ENCODE measurements at regions not wholly inside any gene's neighbourhood (a gene's known extent, or its start where the extent isn't known, plus 50 kb on each side); places are given as distances from the start of the nearest gene placed in this dataset.

DNA sequence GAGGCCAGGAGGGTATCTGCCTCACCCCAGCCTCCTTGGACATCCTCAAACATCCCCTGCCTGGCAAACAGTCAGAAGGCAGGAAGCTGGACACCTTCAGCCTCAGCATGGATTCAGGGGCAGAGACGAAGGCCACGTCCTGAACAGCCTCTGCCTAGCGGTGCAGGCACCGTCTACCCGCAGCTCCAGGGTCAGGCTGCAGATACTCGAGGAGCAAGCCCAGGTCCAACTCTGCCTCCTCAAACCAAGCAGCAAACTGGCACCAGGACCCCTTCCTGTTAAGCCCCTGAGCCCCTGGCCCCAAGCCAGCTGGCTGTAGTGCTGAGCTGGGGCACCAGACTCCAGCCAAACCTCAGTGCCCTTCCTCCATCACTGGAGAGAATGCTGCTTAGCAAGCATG, 494.7 kb downstream of the NPHP4 start:
- no peak for DNase-seq (ENCODE audit: low spot score in 2 of 2)
- Histone ChIP-seq H3K9me3 (no peaks in the 10 kb centered on the region), H3K27me3 (no peaks in the 10 kb centered on the region), H3K36me3 (no peaks in the 10 kb centered on the region), H3K4me1 (peaks cover 0 to under 1% of the 10 kb centered on the region in 2 donors), H3K4me3 (no peak overlapping the region), H3K27ac (no peak overlapping the region)
- TF ChIP-seq, protein P1, sequence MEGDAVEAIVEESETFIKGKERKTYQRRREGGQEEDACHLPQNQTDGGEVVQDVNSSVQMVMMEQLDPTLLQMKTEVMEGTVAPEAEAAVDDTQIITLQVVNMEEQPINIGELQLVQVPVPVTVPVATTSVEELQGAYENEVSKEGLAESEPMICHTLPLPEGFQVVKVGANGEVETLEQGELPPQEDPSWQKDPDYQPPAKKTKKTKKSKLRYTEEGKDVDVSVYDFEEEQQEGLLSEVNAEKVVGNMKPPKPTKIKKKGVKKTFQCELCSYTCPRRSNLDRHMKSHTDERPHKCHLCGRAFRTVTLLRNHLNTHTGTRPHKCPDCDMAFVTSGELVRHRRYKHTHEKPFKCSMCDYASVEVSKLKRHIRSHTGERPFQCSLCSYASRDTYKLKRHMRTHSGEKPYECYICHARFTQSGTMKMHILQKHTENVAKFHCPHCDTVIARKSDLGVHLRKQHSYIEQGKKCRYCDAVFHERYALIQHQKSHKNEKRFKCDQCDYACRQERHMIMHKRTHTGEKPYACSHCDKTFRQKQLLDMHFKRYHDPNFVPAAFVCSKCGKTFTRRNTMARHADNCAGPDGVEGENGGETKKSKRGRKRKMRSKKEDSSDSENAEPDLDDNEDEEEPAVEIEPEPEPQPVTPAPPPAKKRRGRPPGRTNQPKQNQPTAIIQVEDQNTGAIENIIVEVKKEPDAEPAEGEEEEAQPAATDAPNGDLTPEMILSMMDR (IDR thresholded peaks at IDR 0.05) = no peak
- intact Hi-C loops (cut with DNase I) = no loop called here

DNA sequence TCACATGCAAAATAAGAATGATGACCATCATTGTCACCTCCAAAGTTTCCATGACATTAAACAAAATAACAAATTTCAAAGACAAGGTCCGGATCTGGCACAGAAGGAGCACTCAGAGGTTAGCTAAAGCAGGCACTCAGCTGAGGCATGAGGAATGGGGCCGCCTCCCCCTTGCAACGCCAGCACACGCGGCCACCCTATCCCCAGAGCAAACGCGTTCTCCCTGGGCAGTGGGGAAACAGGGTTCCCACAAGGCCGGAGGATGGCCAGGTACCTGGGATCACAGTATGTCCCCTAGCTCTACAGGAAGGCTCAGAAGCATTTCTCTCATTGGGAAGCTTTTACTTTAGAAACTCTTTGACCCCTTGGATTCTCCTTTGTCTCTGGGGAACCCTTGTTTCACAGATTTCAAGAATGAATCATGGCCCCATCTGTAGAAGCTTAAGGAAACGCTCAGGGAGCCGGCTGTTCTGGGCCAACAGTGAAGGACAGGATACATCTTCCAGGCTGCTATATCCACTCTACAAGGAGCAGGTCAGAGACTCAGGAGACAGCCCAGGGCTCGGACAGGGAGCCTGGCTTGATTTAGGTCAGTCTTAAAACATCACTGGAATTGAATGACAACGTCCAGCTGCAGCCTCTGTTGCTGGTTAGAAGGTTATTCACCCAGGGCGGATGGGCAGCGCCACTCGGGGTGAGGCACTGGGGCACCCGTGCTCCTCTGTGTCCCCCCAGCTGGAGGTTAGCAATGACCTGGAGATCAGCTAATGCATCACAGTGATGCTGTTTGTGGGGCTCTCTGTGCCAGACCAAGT, 496.4 kb downstream of the NPHP4 start:
- intact Hi-C loops (cut with DNase I) = no loop called here
- Histone ChIP-seq H3K9me3 (no peaks in the 10 kb centered on the region), H3K27me3 (no peaks in the 10 kb centered on the region), H3K27ac (no peak overlapping the region), H3K4me1 (no peaks in the 10 kb centered on the region), H3K36me3 (no peaks in the 10 kb centered on the region), H3K4me3 (no peak overlapping the region)
- DNase-seq (ENCODE audit: low spot score in 2 of 2) = no peak
- TF ChIP-seq, protein P1 (IDR thresholded peaks at IDR 0.05) = no peak

DNA sequence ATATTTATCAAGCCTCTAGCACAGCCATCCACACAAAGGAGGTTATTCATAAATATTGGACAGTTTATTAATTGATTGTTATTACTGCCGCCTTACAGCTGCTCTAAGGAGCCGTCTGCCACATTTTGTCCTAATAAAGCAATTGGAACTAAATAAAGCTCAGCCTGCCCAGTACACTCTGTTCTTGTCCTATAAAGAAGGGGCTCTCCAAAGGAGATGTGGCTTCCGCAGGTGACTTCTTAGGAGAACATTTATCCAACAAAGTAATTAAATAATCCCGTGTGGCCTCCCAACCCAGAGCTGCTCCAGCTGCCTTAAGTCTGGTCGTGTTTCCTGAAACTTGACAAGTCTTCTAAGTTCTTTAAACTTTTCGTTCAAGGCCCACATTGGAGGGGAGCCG, 497.7 kb downstream of the NPHP4 start:
- Histone ChIP-seq H3K27ac (no peak overlapping the region), H3K4me3 (no peak overlapping the region), H3K4me1 (no peaks in the 10 kb centered on the region), H3K27me3 (no peaks in the 10 kb centered on the region), H3K36me3 (no peaks in the 10 kb centered on the region), H3K9me3 (no peaks in the 10 kb centered on the region)
- DNase-seq (ENCODE audit: low spot score in 2 of 2) = no peak
- TF ChIP-seq, protein P1 (IDR thresholded peaks at IDR 0.05) = no peak
- intact Hi-C loops (cut with DNase I) = no loop called here

DNA sequence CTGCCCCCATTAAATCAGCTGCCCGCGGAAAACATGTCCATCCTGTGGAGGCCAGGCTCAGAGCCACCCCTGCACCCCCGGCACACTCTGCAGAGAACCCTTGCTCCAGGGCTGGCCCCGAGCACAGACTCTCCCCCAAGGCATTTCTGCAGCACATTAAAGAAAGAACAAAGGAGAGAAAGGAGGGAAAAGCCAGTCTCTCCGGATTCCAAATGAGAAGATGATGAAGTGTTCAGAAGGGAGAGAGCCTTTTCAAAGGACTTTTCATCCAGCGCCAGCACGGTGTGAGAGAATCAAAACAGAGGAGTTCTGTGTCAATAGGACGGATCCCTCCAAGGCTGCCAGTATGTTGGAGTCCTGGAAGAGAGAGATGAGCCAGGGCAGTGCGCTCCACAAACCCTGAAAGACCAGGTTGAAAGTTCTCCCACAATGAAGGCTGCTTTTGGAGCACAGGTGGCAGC, 498.3 kb downstream of the NPHP4 start:
- H3K4me3 ChIP-seq = no peak overlapping the region
- no peak for DNase-seq (ENCODE audit: low spot score in 2 of 2)
- H3K36me3 ChIP-seq = no peaks in the 10 kb centered on the region
- H3K4me1 ChIP-seq = no peaks in the 10 kb centered on the region
- intact Hi-C loops (cut with DNase I) = no loop called here
- no peaks in the 10 kb centered on the region for H3K27me3 ChIP-seq
- TF ChIP-seq, protein P1 (IDR thresholded peaks at IDR 0.05) = no peak
- H3K27ac ChIP-seq = no peak overlapping the region
- H3K9me3 ChIP-seq = no peaks in the 10 kb centered on the region

DNA sequence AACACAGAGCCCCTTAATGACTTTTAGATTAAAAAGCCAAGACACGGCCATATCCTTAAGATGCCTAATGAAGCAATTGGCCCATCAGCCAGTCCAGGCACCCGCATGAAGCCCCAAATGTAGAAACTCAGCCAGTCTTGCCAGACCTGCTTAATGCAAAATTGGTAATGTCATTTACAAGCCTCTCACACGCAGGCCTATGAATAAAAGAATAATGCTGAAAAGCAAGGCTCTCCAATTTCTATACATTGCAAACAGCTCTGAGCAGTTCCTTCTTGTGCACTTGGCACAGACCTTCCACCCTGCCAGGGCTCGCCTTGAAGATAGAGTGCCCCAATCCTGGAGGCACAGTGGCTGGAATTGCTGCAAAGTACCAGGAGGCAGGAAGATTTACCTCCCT, 498.9 kb downstream of the NPHP4 start:
- H3K27ac ChIP-seq = no peak overlapping the region

More for the DNA sequence above, 498.9 kb downstream of the NPHP4 start:
- H3K27me3 ChIP-seq = no peaks in the 10 kb centered on the region
- no peaks in the 10 kb centered on the region for H3K36me3 ChIP-seq
- H3K4me1 ChIP-seq = no peaks in the 10 kb centered on the region
- H3K9me3 ChIP-seq = no peaks in the 10 kb centered on the region
- DNase-seq (ENCODE audit: low spot score in 2 of 2) = no peak
- no peak overlapping the region for H3K4me3 ChIP-seq
- intact Hi-C loops (cut with DNase I) = no loop called here
- TF ChIP-seq, protein P1 (IDR thresholded peaks at IDR 0.05) = no peak
